ENCODE measurements at regions not wholly inside any gene's neighbourhood (a gene's known extent, or its start where the extent isn't known, plus 50 kb on each side); places are given as distances from the start of the nearest gene placed in this dataset.
"Not testable (repeated sequence)": the region's sequence is repeated elsewhere in the genome, so short reads cannot be mapped to it uniquely, and the experiment has no call there.

- not testable (repeated sequence) for DNase-seq
These were observed 200.3 kb downstream of the BCL2L11 start for GRCh38 chr2:111320965-111321364.

- DNase-seq, result not testable (repeated sequence)
These were observed 202.7 kb downstream of the BCL2L11 start for GRCh38 chr2:111323384-111323783.

DNA sequence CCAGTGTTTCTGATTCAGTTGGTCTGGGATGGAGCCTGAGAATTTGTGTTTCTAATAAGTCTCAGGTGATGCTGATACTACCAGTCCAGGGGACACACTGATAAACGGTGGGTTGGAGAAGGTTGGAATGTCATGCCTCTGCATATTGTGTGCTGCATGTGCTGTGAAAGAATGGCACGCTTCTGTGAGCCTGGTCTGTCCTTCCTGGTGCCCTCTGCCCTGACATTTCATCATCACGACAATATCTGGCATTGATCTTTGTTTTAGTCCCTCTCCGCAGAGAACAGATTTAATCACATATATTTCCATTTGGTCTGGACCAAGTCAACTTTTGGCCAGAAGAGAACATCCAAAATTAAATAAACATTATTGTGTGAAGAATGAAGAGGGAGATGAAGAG, 207.0 kb downstream of the BCL2L11 start:
- DNase-seq, result not testable (repeated sequence)

DNA sequence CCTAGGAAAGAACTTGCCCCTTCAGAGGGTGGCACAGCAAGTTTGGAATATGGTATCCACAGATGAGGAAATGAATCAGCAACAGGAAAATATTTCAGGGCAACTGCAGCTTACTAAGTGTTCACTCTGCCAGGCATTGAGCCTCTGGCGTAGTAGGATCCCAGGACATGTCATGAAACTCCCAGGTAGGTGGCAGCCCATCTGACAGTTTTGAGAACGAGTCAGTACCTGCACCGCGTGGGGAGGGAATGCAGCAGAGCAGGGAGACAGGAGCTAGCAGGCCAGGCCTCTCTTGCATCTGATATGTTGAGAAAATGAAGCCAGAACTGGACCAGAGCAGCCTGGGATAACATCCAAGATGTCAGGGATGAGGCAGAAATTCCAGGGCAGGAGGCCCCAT, 208.6 kb downstream of the BCL2L11 start:
- not testable (repeated sequence) for DNase-seq

GRCh38 chr2:111331099-111331724, 210.5 kb downstream of the BCL2L11 start:
- DNase-seq, result not testable (repeated sequence)

- not testable (repeated sequence) for DNase-seq
These were observed 214.7 kb downstream of the BCL2L11 start for GRCh38 chr2:111335220-111335907.

GRCh38 chr2:111338474-111338873, 217.8 kb downstream of the BCL2L11 start:
- not testable (repeated sequence) for DNase-seq

GRCh38 chr2:111339476-111339875, 218.8 kb downstream of the BCL2L11 start:
- DNase-seq, result not testable (repeated sequence)

- DNase-seq, result not testable (repeated sequence)
These were observed 223.9 kb downstream of the BCL2L11 start for GRCh38 chr2:111344590-111344989.

DNA sequence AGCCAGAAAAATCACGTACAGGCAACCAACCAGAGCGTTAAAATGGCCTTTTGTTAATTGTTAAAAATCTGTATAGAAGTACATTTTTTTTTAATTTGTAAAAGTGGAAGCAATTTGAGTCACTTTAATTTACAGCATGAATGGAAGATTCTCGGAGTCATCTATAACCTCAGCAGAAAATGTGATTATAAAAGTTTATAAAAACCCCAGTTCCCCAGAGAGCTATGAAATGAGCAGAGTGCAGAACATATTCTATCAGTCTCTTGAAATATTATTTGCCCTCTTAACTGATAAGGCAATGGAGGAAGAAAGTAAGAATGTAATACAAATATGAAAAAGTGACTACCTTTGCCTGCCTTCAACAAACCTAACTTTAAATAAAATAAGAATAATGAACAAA, 224.7 kb downstream of the BCL2L11 start:
- DNase-seq, result not testable (repeated sequence)

DNA sequence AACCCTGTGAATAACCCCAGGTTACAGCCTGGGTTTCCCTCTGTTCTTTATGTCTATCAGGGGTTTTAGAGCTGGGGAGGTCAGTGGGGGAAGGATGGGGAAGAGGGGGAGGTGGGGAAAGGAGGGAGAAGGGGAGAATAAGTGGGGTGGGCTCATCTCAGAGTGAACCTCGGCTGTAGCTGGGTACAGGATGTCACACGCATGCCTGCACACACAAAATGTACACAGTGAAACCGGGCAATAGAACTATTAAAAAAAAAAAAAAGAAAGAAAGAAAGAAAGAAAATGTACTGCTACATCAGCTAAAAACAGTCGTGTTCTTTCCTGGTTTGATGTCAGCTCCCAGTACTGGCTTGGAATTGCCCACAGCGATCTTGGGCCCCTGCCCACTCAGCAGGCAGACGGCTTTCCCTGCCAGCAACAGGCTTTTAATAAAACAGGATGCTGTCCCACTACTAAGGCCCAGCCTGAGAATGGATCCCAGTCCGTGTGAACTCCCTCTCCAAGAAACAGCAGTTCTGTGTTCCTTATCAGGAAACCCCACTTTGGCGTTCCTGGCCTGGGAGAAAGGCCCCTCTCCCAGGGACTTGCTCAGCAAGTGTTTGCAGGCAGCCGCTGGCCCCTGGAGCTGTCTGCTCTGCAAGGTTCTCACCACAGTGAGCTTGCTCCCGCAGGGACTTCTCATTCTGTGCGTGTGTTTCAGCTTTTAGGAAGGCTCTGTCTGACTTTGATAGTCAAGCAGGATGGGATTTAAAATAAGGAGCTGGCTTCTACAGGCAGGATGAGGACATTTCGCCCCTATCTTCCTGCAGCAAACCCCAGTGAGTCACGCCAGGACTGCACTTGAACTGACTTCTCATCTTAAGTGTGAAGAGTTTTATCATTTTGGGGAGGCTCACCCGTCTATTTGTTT, 225.6 kb downstream of the BCL2L11 start:
- DNase-seq, result not testable (repeated sequence)

GRCh38 chr2:111347695-111348094, 227.0 kb downstream of the BCL2L11 start:
- not testable (repeated sequence) for DNase-seq

DNA sequence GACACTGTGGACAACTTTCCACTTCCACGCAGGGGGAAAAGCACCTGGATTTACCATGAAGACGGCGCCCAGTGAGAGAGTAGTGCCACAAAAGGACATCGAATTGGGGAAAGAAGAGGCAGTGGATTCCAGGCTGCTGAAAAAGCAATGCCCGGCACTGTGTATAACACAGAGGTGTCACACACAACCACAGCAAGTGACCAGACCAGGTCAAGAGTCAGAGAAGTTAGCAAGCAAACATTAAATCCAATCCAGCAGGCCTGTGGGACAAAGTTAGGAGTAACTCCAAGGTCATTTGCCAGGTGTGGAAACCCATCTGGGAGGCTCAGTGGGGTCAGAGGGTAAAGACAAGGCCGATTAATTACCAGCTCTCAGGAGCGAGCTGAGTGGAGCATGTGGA, 227.6 kb downstream of the BCL2L11 start:
- DNase-seq, result not testable (repeated sequence)

GRCh38 chr2:111355022-111355817, 234.5 kb downstream of the BCL2L11 start:
- not testable (repeated sequence) for DNase-seq

- not testable (repeated sequence) for DNase-seq
These were observed 235.3 kb downstream of the BCL2L11 start for GRCh38 chr2:111355823-111356511.

DNA sequence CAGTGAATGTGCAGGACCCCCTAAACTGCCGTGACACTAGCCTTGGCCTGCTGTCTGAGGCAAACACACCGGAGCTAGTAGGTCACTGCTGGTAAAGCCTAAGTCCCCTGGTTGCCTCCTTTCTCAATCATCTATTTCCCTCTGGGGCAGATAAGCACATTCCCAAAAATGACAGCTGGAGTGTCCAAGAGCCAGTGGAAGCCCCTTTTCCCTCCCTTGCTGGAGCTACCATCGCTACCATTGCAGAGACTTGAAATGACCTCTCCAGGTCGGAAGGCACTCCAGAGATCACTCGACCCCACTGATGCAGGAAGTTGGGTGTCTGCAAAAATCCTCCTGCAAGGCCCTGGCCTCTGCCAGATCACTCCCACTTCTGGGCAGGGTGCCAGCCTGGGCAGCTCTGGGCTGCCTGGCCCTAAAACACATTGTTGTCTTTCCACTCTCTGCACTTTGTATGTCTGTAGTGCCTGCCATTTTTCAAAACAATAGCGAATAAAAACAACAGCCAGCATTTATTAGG, 235.9 kb downstream of the BCL2L11 start:
- DNase-seq, result not testable (repeated sequence)

DNA sequence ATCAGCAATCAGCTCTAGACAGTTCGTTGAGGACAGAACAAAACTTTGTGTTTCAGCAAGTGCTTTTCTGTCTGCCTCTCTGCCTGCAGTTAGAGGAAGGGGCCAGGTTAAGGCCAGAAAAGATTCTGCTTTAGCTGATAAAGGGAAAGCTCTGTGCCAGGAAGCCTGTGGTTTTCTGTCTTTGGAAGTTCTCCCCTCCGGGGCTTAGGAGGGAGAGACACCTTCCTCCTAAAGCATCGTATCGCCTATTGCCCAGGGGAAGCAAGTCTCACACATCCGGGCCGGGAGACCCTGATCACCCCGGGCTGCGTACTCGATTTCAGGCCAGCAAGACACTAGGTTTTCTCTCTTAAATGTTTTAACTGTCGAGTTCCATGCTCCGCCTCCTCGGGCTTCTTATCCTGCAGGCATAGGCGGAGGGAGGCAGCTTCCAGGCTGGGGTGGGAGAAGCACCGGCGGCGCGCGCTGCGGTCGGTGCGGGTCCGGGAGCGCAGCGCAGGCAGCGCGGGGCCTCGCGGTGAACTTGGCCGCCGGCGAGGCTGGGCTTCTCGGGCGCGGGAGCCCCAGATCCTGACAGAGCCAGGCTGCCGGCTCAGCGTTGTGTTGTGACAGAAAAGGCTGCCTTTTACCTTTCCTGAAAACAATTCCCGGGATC, 245.4 kb downstream of the BCL2L11 start:
- DNase-seq, result not testable (repeated sequence)

GRCh38 chr2:111366641-111367029, 245.9 kb downstream of the BCL2L11 start:
- DNase-seq, result not testable (repeated sequence)

GRCh38 chr2:111367080-111367479, 246.4 kb downstream of the BCL2L11 start:
- not testable (repeated sequence) for DNase-seq

DNA sequence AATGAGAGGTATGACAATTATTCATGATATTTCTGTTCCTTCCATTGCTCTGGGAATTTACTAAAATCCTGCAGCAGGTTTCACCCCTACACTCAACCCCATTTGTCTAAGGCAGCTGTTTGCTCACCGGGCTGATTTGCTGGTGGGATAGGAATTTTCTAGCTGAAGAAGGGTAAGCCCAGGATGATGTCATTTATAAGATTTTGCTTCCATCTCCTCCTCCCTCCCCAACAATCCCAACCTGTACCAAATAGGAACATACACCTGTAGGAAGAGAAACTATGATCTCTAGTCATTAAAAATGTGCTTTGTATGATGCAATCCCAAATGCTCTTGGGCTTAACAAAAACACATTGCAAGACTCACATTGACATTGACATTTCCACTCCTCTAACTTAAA, 247.2 kb downstream of the BCL2L11 start:
- DNase-seq, result not testable (repeated sequence)

GRCh38 chr2:111368288-111368687, 247.6 kb downstream of the BCL2L11 start:
- not testable (repeated sequence) for DNase-seq
